ENCODE measurements at regions not wholly inside any gene's neighbourhood (a gene's known extent, or its start where the extent isn't known, plus 50 kb on each side); places are given as distances from the start of the nearest gene placed in this dataset.

GRCh38 chr13:65864039-65864438 is 1366.1 kb downstream of the PCDH9 start:
- TF ChIP-seq POLR2A (IDR thresholded peaks at IDR 0.05) (no peak), CTCF (IDR thresholded peaks at IDR 0.05) (no peak)
